Calu3 (cell line): ENCODE measurements at regions not wholly inside any gene's neighbourhood (a gene's known extent, or its start where the extent isn't known, plus 50 kb on each side); places are given as distances from the start of the nearest gene placed in this dataset.

ENCODE experiments used
- BruUV-seq: library from RNA; stranded (reverse); fragments of 400-500 nt; replicated peaks from 2 replicates; lab custom pipeline; 2021; lab: Mats Ljungman, UMichigan
- CTCF ChIA-PET: fragments of 300-600 bp; sonication (Branson Sonifier 250); formaldehyde crosslinking; loops from one replicate; lab custom pipeline; 2022; ENCODE audit warnings: antibody characterized with exemption; lab: Charles Lee
- DNase-seq: peaks from one replicate; pipeline ENCODE4 v3.0.0; 2022
- H3K27ac Mint-ChIP-seq: one replicate; pipeline ENCODE4 v1.8.0; 2022; ENCODE audit warnings: mixed read lengths; ENCODE audit not compliant: unreplicated experiment
- H3K27me3 Mint-ChIP-seq: one replicate; pipeline ENCODE4 v1.8.0; 2022; ENCODE audit warnings: mixed read lengths; ENCODE audit not compliant: unreplicated experiment
- H3K36me3 Mint-ChIP-seq: one replicate; pipeline ENCODE4 v1.8.0; 2022; ENCODE audit warnings: mild to moderate bottlenecking, moderate library complexity, mixed read lengths; ENCODE audit not compliant: insufficient read depth, unreplicated experiment
- H3K4me1 Mint-ChIP-seq: one replicate; pipeline ENCODE4 v1.8.0; 2022; ENCODE audit warnings: mild to moderate bottlenecking, low read depth, mixed read lengths; ENCODE audit not compliant: unreplicated experiment
- H3K4me3 Mint-ChIP-seq: one replicate; pipeline ENCODE4 v1.8.0; 2022; ENCODE audit warnings: mild to moderate bottlenecking, low read depth, moderate library complexity, mixed read lengths; ENCODE audit not compliant: unreplicated experiment
- H3K9me3 Mint-ChIP-seq: one replicate; pipeline ENCODE4 v1.8.0; 2022; ENCODE audit warnings: low read depth, mixed read lengths; ENCODE audit not compliant: unreplicated experiment
- intact Hi-C: fragments of 100-400 bp; cut with micrococcal nuclease; formaldehyde crosslinking; loops from one replicate; pipeline ENCODE4 v1.10.0; 2022; ENCODE audit not compliant: unreplicated experiment
- TF ChIP-seq, protein P1 (sequence below): fragments of 200-600 bp; IDR thresholded peaks from one replicate; pipeline ENCODE4 v1.8.0; 2022; ENCODE audit warnings: antibody characterized with exemption; ENCODE audit not compliant: unreplicated experiment

DNA sequence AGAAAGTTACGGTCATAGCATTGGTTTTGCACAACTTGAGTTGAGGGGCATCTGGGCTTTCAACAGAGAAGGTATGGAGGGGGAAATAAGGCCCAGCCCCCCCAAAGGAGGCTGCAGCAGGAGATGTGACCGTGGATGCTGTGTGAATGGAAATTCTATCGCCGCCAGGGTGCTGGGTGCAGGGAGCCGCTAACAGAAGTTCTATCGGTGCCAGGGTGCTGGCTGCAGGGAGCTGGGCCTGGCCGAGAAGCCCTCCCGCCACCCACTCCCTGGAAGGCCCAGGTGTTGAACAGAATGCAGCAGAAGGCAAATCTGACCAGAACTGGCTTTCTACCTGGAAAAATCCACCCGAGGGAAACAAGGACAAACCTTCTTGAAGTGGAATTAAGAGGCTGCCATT lies 115.0 kb downstream of the SHANK2 start:
- Mint-ChIP-seq H3K27me3 (no peaks in the 10 kb centered on the region), H3K4me3 (no peak overlapping the region), H3K4me1 (peaks cover 21% of the 10 kb centered on the region), H3K27ac (no peak overlapping the region), H3K9me3 (no peaks in the 10 kb centered on the region), H3K36me3 (peaks cover 16% of the 10 kb centered on the region)
- BruUV-seq = no TSS peak
- TF ChIP-seq, protein P1, sequence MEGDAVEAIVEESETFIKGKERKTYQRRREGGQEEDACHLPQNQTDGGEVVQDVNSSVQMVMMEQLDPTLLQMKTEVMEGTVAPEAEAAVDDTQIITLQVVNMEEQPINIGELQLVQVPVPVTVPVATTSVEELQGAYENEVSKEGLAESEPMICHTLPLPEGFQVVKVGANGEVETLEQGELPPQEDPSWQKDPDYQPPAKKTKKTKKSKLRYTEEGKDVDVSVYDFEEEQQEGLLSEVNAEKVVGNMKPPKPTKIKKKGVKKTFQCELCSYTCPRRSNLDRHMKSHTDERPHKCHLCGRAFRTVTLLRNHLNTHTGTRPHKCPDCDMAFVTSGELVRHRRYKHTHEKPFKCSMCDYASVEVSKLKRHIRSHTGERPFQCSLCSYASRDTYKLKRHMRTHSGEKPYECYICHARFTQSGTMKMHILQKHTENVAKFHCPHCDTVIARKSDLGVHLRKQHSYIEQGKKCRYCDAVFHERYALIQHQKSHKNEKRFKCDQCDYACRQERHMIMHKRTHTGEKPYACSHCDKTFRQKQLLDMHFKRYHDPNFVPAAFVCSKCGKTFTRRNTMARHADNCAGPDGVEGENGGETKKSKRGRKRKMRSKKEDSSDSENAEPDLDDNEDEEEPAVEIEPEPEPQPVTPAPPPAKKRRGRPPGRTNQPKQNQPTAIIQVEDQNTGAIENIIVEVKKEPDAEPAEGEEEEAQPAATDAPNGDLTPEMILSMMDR = no peak
- CTCF ChIA-PET = interaction anchor here (0.7 kb wide), 1 partner anchor 1382 kb away, joined by 3 read pairs; no protein-coding TSS in a partner anchor
- intact Hi-C loops = loop anchor here (10.0 kb wide), 1 partner anchor 107 kb away; no protein-coding TSS in a partner anchor
- DNase-seq = no peak

DNA sequence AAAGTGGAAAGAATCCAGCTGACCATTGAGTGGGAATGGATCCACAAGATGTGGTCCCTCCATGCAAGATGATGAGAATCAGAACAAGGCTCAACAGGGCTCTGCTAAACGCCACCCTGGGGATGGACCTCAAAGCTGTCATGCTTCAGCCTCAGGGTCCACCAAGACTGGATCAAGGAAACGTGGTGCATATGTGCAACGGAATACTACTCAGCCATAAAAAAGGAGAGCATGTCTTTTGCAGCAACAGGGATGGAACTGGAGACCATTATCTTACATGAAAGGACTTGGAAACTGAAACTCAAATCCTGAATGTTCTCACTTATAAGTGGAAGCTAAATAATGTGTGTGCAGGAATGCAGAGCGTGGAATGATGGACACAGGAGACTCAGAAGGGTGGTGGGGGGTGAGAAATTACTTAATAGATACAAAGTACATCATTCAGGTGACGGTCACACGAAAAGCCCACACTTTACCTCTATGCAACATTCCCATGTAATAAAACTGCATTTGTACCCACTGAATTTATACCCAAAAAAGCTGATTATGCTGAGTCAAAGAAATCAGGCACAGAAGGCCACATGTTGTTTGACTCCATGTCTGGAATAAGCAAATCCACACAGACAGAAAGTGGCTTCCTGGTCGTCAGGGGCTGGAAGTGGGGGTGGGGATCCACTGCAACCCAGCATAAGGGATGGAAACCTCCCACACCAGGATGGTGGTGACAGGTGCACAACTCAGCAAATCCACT lies 116.1 kb downstream of the SHANK2 start:
- TF ChIP-seq, protein P1 = no peak
- CTCF ChIA-PET = no interaction called here
- H3K27me3 Mint-ChIP-seq = no peaks in the 10 kb centered on the region
- H3K4me1 Mint-ChIP-seq = peaks cover 21% of the 10 kb centered on the region
- intact Hi-C loops = loop anchor here (10.0 kb wide), 1 partner anchor 109 kb away; no protein-coding TSS in a partner anchor
- H3K27ac Mint-ChIP-seq = no peak overlapping the region
- DNase-seq = no peak
- H3K4me3 Mint-ChIP-seq = no peak overlapping the region
- peaks cover 22% of the 10 kb centered on the region for H3K36me3 Mint-ChIP-seq
- H3K9me3 Mint-ChIP-seq = no peaks in the 10 kb centered on the region
- BruUV-seq = no TSS peak

DNA sequence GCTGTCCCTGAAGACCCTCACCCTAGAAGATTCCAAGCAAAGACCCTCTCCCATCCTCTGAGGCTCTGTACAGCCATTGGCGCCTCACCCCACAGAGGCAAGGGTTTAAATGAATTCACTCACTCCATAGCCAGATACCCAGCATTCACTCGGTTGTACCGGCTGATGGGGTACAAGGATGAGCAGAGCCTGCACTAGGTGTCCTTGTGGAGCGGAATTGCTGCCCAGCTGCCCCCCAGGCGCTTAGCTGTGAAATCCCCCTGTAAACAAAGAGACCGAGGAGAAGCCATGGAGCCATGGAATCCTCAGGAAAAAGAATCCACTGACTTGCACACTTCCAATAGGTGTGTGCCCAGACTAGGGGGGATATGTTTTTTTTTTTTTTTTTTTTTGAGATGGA lies 117.3 kb downstream of the SHANK2 start:
- TF ChIP-seq, protein P1 = no peak
- Mint-ChIP-seq H3K27me3 (no peaks in the 10 kb centered on the region), H3K9me3 (no peaks in the 10 kb centered on the region), H3K4me1 (peaks cover 18% of the 10 kb centered on the region), H3K36me3 (peaks cover 22% of the 10 kb centered on the region), H3K4me3 (no peak overlapping the region), H3K27ac (no peak overlapping the region)
- no peak for DNase-seq
- intact Hi-C loops = loop anchor here (10.0 kb wide), 1 partner anchor 110 kb away; no protein-coding TSS in a partner anchor
- BruUV-seq = no TSS peak
- CTCF ChIA-PET = no interaction called here

DNA sequence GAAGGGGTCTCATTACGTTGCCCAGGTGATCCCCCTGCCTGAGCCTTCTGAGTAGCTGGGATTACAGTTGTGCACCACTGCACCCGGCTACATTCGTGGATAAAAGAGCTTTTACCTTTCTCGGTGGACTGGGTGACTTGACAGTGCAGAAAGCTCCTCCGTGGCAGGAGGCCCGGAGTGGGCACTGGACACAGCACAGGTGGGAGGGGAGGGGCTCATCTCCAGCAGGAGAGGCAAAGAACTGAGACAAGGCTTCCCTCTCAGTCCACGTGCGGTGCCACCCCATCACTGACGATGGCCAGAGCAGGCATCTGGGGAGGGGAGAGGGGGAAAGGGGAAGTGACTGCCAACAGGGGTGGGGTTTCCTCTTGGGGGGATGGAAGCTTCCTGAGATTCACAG lies 118.4 kb downstream of the SHANK2 start:
- peaks cover 22% of the 10 kb centered on the region for H3K36me3 Mint-ChIP-seq
- H3K9me3 Mint-ChIP-seq = no peaks in the 10 kb centered on the region
- TF ChIP-seq, protein P1 = no peak
- peaks cover 7% of the 10 kb centered on the region for H3K4me1 Mint-ChIP-seq
- no peak for DNase-seq
- H3K4me3 Mint-ChIP-seq = no peak overlapping the region
- BruUV-seq = no TSS peak
- CTCF ChIA-PET = no interaction called here
- intact Hi-C loops = loop anchor here (10.0 kb wide), 1 partner anchor 111 kb away; no protein-coding TSS in a partner anchor
- H3K27me3 Mint-ChIP-seq = no peaks in the 10 kb centered on the region
- no peak overlapping the region for H3K27ac Mint-ChIP-seq
